ENCODE measurements at regions not wholly inside any gene's neighbourhood (a gene's known extent, or its start where the extent isn't known, plus 50 kb on each side); places are given as distances from the start of the nearest gene placed in this dataset.

- no peaks in the 10 kb centered on the region for H3K36me3 Mint-ChIP-seq (ENCODE audit: low read depth)
- H3K27ac Mint-ChIP-seq: no peak overlapping the region
- no peak overlapping the region for H3K4me3 Mint-ChIP-seq
Measured at GRCh38 chr16:79697562-79698112, 97.1 kb upstream of the MAF start.

GRCh38 chr16:79691007-79691406 lies 90.5 kb upstream of the MAF start:
- Mint-ChIP-seq H3K4me3 (no peak overlapping the region), H3K4me1 (ENCODE audit: low read depth) (no peaks in the 10 kb centered on the region), H3K27ac (no peak overlapping the region), H3K9me3 (peaks cover 3% of the 10 kb centered on the region), H3K27me3 (peaks cover 4% of the 10 kb centered on the region), H3K36me3 (ENCODE audit: low read depth) (no peaks in the 10 kb centered on the region)

More at GRCh38 chr16:79697562-79698112, 97.1 kb upstream of the MAF start:
- Mint-ChIP-seq H3K4me1 (ENCODE audit: low read depth) (no peaks in the 10 kb centered on the region), H3K9me3 (no peaks in the 10 kb centered on the region), H3K27me3 (no peaks in the 10 kb centered on the region)

GRCh38 chr16:79690159-79690558 lies 89.6 kb upstream of the MAF start:
- Mint-ChIP-seq H3K27ac (no peak overlapping the region), H3K27me3 (peaks cover 4% of the 10 kb centered on the region), H3K4me3 (no peak overlapping the region), H3K36me3 (ENCODE audit: low read depth) (no peaks in the 10 kb centered on the region), H3K4me1 (ENCODE audit: low read depth) (no peaks in the 10 kb centered on the region), H3K9me3 (peaks cover 3% of the 10 kb centered on the region)

GRCh38 chr16:79687249-79688130 lies 87.0 kb upstream of the MAF start:
- no peak overlapping the region for H3K27ac Mint-ChIP-seq
- H3K4me1 Mint-ChIP-seq (ENCODE audit: low read depth): no peaks in the 10 kb centered on the region
- H3K27me3 Mint-ChIP-seq: peaks cover 4% of the 10 kb centered on the region
- peaks cover 3% of the 10 kb centered on the region for H3K9me3 Mint-ChIP-seq
- H3K4me3 Mint-ChIP-seq: no peak overlapping the region
- no peaks in the 10 kb centered on the region for H3K36me3 Mint-ChIP-seq (ENCODE audit: low read depth)

GRCh38 chr16:79685871-79686270 lies 85.3 kb upstream of the MAF start:
- Mint-ChIP-seq H3K9me3 (no peaks in the 10 kb centered on the region), H3K36me3 (ENCODE audit: low read depth) (no peaks in the 10 kb centered on the region), H3K4me3 (no peak overlapping the region), H3K27me3 (peaks cover 4% of the 10 kb centered on the region), H3K4me1 (ENCODE audit: low read depth) (no peaks in the 10 kb centered on the region), H3K27ac (no peak overlapping the region)

- no peak overlapping the region for H3K27ac Mint-ChIP-seq
- no peaks in the 10 kb centered on the region for H3K4me1 Mint-ChIP-seq (ENCODE audit: low read depth)
- H3K9me3 Mint-ChIP-seq: no peaks in the 10 kb centered on the region
- no peak overlapping the region for H3K4me3 Mint-ChIP-seq
- H3K27me3 Mint-ChIP-seq: peaks cover 4% of the 10 kb centered on the region
- H3K36me3 Mint-ChIP-seq (ENCODE audit: low read depth): no peaks in the 10 kb centered on the region
Measured at GRCh38 chr16:79679334-79679733, 78.8 kb upstream of the MAF start.

- Mint-ChIP-seq H3K9me3 (no peaks in the 10 kb centered on the region), H3K27ac (no peak overlapping the region), H3K27me3 (peaks cover 6% of the 10 kb centered on the region), H3K36me3 (ENCODE audit: low read depth) (no peaks in the 10 kb centered on the region), H3K4me1 (ENCODE audit: low read depth) (no peaks in the 10 kb centered on the region), H3K4me3 (no peak overlapping the region)
Measured at GRCh38 chr16:79677799-79678530, 77.4 kb upstream of the MAF start.

- no peak overlapping the region for H3K4me3 Mint-ChIP-seq
- H3K27me3 Mint-ChIP-seq: peaks cover 6% of the 10 kb centered on the region
- H3K27ac Mint-ChIP-seq: no peak overlapping the region
- peaks cover 12% of the 10 kb centered on the region for H3K9me3 Mint-ChIP-seq
- no peaks in the 10 kb centered on the region for H3K36me3 Mint-ChIP-seq (ENCODE audit: low read depth)
- no peaks in the 10 kb centered on the region for H3K4me1 Mint-ChIP-seq (ENCODE audit: low read depth)
Measured at GRCh38 chr16:79673635-79674034, 73.1 kb upstream of the MAF start.

- no peak overlapping the region for H3K4me3 Mint-ChIP-seq
- peaks cover 6% of the 10 kb centered on the region for H3K27me3 Mint-ChIP-seq
Measured at GRCh38 chr16:79672524-79672923, 72.0 kb upstream of the MAF start.

GRCh38 chr16:79668502-79668901 lies 68.0 kb upstream of the MAF start:
- Mint-ChIP-seq H3K27me3 (peaks cover 11% of the 10 kb centered on the region), H3K4me3 (no peak overlapping the region), H3K9me3 (peaks cover 15% of the 10 kb centered on the region), H3K27ac (no peak overlapping the region), H3K4me1 (ENCODE audit: low read depth) (no peaks in the 10 kb centered on the region), H3K36me3 (ENCODE audit: low read depth) (no peaks in the 10 kb centered on the region)

More at GRCh38 chr16:79672524-79672923, 72.0 kb upstream of the MAF start:
- Mint-ChIP-seq H3K4me1 (ENCODE audit: low read depth) (no peaks in the 10 kb centered on the region), H3K36me3 (ENCODE audit: low read depth) (no peaks in the 10 kb centered on the region), H3K9me3 (peaks cover 12% of the 10 kb centered on the region), H3K27ac (no peak overlapping the region)

GRCh38 chr16:79665970-79666369 lies 65.4 kb upstream of the MAF start:
- H3K4me3 Mint-ChIP-seq: no peak overlapping the region
- no peaks in the 10 kb centered on the region for H3K4me1 Mint-ChIP-seq (ENCODE audit: low read depth)
- no peaks in the 10 kb centered on the region for H3K36me3 Mint-ChIP-seq (ENCODE audit: low read depth)
- peaks cover 11% of the 10 kb centered on the region for H3K27me3 Mint-ChIP-seq
- no peak overlapping the region for H3K27ac Mint-ChIP-seq
- H3K9me3 Mint-ChIP-seq: peaks cover 15% of the 10 kb centered on the region

GRCh38 chr16:79664407-79664806 lies 63.9 kb upstream of the MAF start:
- Mint-ChIP-seq H3K27ac (no peak overlapping the region), H3K27me3 (peaks cover 11% of the 10 kb centered on the region), H3K4me3 (no peak overlapping the region), H3K9me3 (peaks cover 8% of the 10 kb centered on the region), H3K36me3 (ENCODE audit: low read depth) (no peaks in the 10 kb centered on the region), H3K4me1 (ENCODE audit: low read depth) (no peaks in the 10 kb centered on the region)

GRCh38 chr16:79662669-79663313 lies 62.3 kb upstream of the MAF start:
- Mint-ChIP-seq H3K27me3 (peaks cover 11% of the 10 kb centered on the region), H3K36me3 (ENCODE audit: low read depth) (no peaks in the 10 kb centered on the region), H3K27ac (no peak overlapping the region), H3K9me3 (peaks cover 3% of the 10 kb centered on the region), H3K4me1 (ENCODE audit: low read depth) (no peaks in the 10 kb centered on the region), H3K4me3 (no peak overlapping the region)

GRCh38 chr16:79662122-79662521 lies 61.6 kb upstream of the MAF start:
- Mint-ChIP-seq H3K27ac (no peak overlapping the region), H3K27me3 (peaks cover 11% of the 10 kb centered on the region), H3K4me3 (no peak overlapping the region), H3K36me3 (ENCODE audit: low read depth) (no peaks in the 10 kb centered on the region), H3K4me1 (ENCODE audit: low read depth) (no peaks in the 10 kb centered on the region), H3K9me3 (peaks cover 3% of the 10 kb centered on the region)

- peaks cover 11% of the 10 kb centered on the region for H3K27me3 Mint-ChIP-seq
Measured at GRCh38 chr16:79661578-79661977, 61.0 kb upstream of the MAF start.

More at GRCh38 chr16:79661578-79661977, 61.0 kb upstream of the MAF start:
- H3K9me3 Mint-ChIP-seq: peaks cover 3% of the 10 kb centered on the region
- H3K4me3 Mint-ChIP-seq: no peak overlapping the region
- H3K27ac Mint-ChIP-seq: no peak overlapping the region
- H3K36me3 Mint-ChIP-seq (ENCODE audit: low read depth): no peaks in the 10 kb centered on the region
- H3K4me1 Mint-ChIP-seq (ENCODE audit: low read depth): no peaks in the 10 kb centered on the region
